Caco-2 (cell line): ENCODE measurements at regions not wholly inside any gene's neighbourhood (a gene's known extent, or its start where the extent isn't known, plus 50 kb on each side); places are given as distances from the start of the nearest gene placed in this dataset.

Experiments
- BruUV-seq: library from RNA; stranded (reverse); fragments of 400-500 nt; replicated peaks from 2 replicates; lab custom pipeline; 2021; lab: Mats Ljungman, UMichigan
- CTCF ChIA-PET: fragments of 300-600 bp; sonication (Branson Sonifier 250); formaldehyde crosslinking; loops from one replicate; lab custom pipeline; 2022; ENCODE audit warnings: antibody characterized with exemption; lab: Charles Lee
- POLR2A ChIA-PET: fragments of 300-600 bp; sonication (Branson Sonifier 250); formaldehyde crosslinking; loops from one replicate; lab custom pipeline; 2022; ENCODE audit warnings: antibody characterized with exemption; lab: Charles Lee
- DNase-seq, 2 experiments: peaks; one replicate each; pipeline versions ENCODE4 v3.0.0 to v3.0.0-alpha.2; 2020 to 2022
- H3K27me3 ChIP-seq: replicated peaks from 2 replicates; pipeline ENCODE4 v1.6.0; 2011; ENCODE audit warnings: low read length; ENCODE audit not compliant: control insufficient read depth, insufficient read depth
- H3K36me3 ChIP-seq: 2 replicates; pipeline ENCODE4 v1.5.1; 2011; ENCODE audit warnings: low read length; ENCODE audit not compliant: control insufficient read depth, insufficient read depth
- H3K4me1 ChIP-seq: fragments of 250-450 bp; sonication (Bioruptor Pico); 2 replicates; pipeline ENCODE4 v1.5.1; 2020; ENCODE audit warnings: mild to moderate bottlenecking
- H3K4me3 ChIP-seq: 2 replicates; pipeline ENCODE4 v1.5.1; 2011; ENCODE audit warnings: low read depth, mild to moderate bottlenecking, control low read depth, low read length
- H3K9me3 ChIP-seq: fragments of 250-450 bp; sonication (Bioruptor Pico); 2 replicates; pipeline ENCODE4 v1.5.1; 2020; ENCODE audit warnings: mild to moderate bottlenecking, moderate library complexity
- H3K27ac Mint-ChIP-seq: one replicate; pipeline ENCODE4 v1.8.0; 2022; ENCODE audit warnings: mixed read lengths; ENCODE audit not compliant: unreplicated experiment
- H3K27me3 Mint-ChIP-seq: one replicate; pipeline ENCODE4 v1.8.0; 2022; ENCODE audit warnings: mixed read lengths; ENCODE audit not compliant: insufficient read depth, unreplicated experiment
- H3K36me3 Mint-ChIP-seq: one replicate; pipeline ENCODE4 v1.8.0; 2022; ENCODE audit warnings: mild to moderate bottlenecking, mixed read lengths; ENCODE audit not compliant: insufficient read depth, unreplicated experiment
- H3K4me1 Mint-ChIP-seq: one replicate; pipeline ENCODE4 v1.8.0; 2022; ENCODE audit warnings: low read depth, mixed read lengths; ENCODE audit not compliant: unreplicated experiment
- H3K4me3 Mint-ChIP-seq: one replicate; pipeline ENCODE4 v1.8.0; 2022; ENCODE audit warnings: mild to moderate bottlenecking, moderate library complexity, mixed read lengths; ENCODE audit not compliant: unreplicated experiment
- H3K9me3 Mint-ChIP-seq: one replicate; pipeline ENCODE4 v1.8.0; 2022; ENCODE audit warnings: mixed read lengths; ENCODE audit not compliant: unreplicated experiment
- intact Hi-C: fragments of 100-400 bp; cut with micrococcal nuclease; formaldehyde crosslinking; loops from one replicate; pipeline ENCODE4 v1.10.0; 2022; ENCODE audit not compliant: unreplicated experiment
- TF ChIP-seq, protein P1 (sequence below), 2 experiments: fragments of 200-600 bp in 1 of 2; IDR thresholded peaks; 1 replicate in 1 of 2; 2 replicates in 1 of 2; pipeline versions ENCODE4 v1.5.1 to v1.8.0; 2011 to 2022; ENCODE audit warnings: antibody characterized with exemption in 1 of 2, control low read depth in 1 of 2, inconsistent platforms in 1 of 2, low read depth in 1 of 2, low read length in 1 of 2, mild to moderate bottlenecking in 1 of 2, moderate library complexity in 1 of 2; ENCODE audit not compliant: insufficient read depth in 1 of 2, severe bottlenecking in 1 of 2, unreplicated experiment in 1 of 2

DNA sequence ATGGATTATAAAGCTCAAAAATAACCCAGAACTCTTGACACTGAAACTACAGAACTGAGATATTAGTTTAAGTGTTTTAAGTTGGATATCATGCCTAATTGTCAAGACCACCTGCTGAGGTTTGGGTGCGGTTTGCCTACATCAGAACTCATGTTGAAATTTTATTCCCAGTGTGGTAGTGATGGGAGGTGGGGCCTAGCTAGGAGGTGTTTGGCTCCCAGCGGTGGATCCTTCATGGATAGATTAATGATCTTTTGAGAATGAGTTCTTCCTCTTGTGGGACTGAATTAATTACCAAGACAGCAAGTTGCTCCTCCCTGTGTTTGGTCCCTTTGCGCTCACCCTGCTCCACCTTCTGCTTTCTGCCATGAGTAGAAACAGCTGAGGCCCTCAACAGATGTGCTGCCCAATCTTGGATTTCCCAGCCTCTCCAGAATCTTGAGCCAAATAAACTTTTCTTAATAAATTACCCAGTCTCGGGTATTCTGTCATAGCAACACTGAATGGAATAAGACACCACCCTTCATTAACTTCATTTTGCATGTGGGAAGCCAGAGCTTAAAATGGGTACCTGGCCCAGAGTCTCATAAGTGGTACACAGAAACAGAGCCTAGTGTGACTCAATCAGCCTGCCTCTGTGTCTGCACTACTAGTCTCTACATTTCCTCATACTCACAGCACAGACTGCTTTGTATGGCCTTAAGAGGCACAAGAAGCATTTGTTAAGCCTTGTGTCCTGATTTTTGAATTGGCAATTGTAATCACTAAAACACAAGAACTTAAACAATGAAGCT, 158.4 kb downstream of the IBTK start:
- H3K4me1 ChIP-seq: peaks cover 13% of the 10 kb centered on the region
- CTCF ChIA-PET: no interaction called here
- peaks cover 1% of the 10 kb centered on the region for H3K4me1 Mint-ChIP-seq
- no peaks in the 10 kb centered on the region for H3K36me3 Mint-ChIP-seq
- H3K27ac Mint-ChIP-seq: no peak overlapping the region
- no peaks in the 10 kb centered on the region for H3K9me3 Mint-ChIP-seq
- H3K27me3 Mint-ChIP-seq: no peaks in the 10 kb centered on the region
- H3K4me3 ChIP-seq: no peak overlapping the region
- no peak overlapping the region for H3K4me3 Mint-ChIP-seq
- POLR2A ChIA-PET: no interaction called here
- no peak for DNase-seq
- intact Hi-C loops: no loop called here
- H3K36me3 ChIP-seq: no peaks in the 10 kb centered on the region
- TF ChIP-seq, protein P1, sequence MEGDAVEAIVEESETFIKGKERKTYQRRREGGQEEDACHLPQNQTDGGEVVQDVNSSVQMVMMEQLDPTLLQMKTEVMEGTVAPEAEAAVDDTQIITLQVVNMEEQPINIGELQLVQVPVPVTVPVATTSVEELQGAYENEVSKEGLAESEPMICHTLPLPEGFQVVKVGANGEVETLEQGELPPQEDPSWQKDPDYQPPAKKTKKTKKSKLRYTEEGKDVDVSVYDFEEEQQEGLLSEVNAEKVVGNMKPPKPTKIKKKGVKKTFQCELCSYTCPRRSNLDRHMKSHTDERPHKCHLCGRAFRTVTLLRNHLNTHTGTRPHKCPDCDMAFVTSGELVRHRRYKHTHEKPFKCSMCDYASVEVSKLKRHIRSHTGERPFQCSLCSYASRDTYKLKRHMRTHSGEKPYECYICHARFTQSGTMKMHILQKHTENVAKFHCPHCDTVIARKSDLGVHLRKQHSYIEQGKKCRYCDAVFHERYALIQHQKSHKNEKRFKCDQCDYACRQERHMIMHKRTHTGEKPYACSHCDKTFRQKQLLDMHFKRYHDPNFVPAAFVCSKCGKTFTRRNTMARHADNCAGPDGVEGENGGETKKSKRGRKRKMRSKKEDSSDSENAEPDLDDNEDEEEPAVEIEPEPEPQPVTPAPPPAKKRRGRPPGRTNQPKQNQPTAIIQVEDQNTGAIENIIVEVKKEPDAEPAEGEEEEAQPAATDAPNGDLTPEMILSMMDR (IDR thresholded peaks at IDR 0.05; ENCODE audit: insufficient read depth in 1 of 2, low read depth in 1 of 2, low read length in 1 of 2, severe bottlenecking in 1 of 2, unreplicated experiment in 1 of 2): no peak
- no peaks in the 10 kb centered on the region for H3K27me3 ChIP-seq
- BruUV-seq: no TSS peak
- no peaks in the 10 kb centered on the region for H3K9me3 ChIP-seq

DNA sequence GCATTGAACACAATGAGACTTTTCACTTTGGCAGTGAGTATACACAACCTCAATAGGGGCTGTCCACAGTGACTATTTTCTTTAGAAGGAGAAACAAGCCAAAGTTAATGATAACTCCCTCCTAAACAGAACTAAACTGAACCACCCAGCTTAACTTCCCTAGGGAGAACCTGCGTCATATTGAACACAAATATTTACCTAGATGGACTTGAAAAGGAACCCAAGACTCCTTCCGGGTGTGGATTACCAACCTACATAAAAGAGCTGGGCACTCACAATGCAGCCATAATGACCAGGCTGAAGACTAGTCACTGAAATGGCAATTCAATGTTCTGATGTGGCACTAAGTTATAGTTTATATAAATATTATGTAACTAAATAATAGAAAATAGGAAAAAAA, 160.6 kb downstream of the IBTK start:
- no peak overlapping the region for H3K4me3 ChIP-seq
- ChIA-PET POLR2A (no interaction called here), CTCF (interaction anchor here (0.7 kb wide), 1 partner anchor 352 kb away, joined by 3 read pairs; no protein-coding TSS in a partner anchor)
- Mint-ChIP-seq H3K27ac (no peak overlapping the region), H3K36me3 (no peaks in the 10 kb centered on the region), H3K27me3 (no peaks in the 10 kb centered on the region), H3K4me1 (no peaks in the 10 kb centered on the region), H3K4me3 (no peak overlapping the region), H3K9me3 (no peaks in the 10 kb centered on the region)
- DNase-seq: peak in 1 of 2 experiments; percentile 32
- TF ChIP-seq, protein P1 (IDR thresholded peaks at IDR 0.05; ENCODE audit: insufficient read depth in 1 of 2, low read depth in 1 of 2, low read length in 1 of 2, severe bottlenecking in 1 of 2, unreplicated experiment in 1 of 2): no peak
- no TSS peak for BruUV-seq
- H3K4me1 ChIP-seq: peaks cover 13% of the 10 kb centered on the region
- H3K27me3 ChIP-seq: no peaks in the 10 kb centered on the region
- intact Hi-C loops: no loop called here
- H3K9me3 ChIP-seq: no peaks in the 10 kb centered on the region
- no peaks in the 10 kb centered on the region for H3K36me3 ChIP-seq

- POLR2A ChIA-PET: interaction anchor here (0.6 kb wide), 1 partner anchor 67 kb away, joined by 6 read pairs; no protein-coding TSS in a partner anchor
- Histone ChIP-seq H3K4me3 (no peak overlapping the region), H3K4me1 (peaks cover 13% of the 10 kb centered on the region), H3K9me3 (no peaks in the 10 kb centered on the region; the same call in 1 of the 2 replicates), H3K36me3 (no peaks in the 10 kb centered on the region), H3K27me3 (no peaks in the 10 kb centered on the region)
- Mint-ChIP-seq H3K4me3 (no peak overlapping the region), H3K36me3 (no peaks in the 10 kb centered on the region), H3K4me1 (no peaks in the 10 kb centered on the region), H3K9me3 (no peaks in the 10 kb centered on the region), H3K27ac (no peak overlapping the region), H3K27me3 (no peaks in the 10 kb centered on the region)
- DNase-seq: no peak
- no TSS peak for BruUV-seq
- TF ChIP-seq, protein P1 (IDR thresholded peaks at IDR 0.05; ENCODE audit: insufficient read depth in 1 of 2, low read depth in 1 of 2, low read length in 1 of 2, severe bottlenecking in 1 of 2, unreplicated experiment in 1 of 2): no peak
- intact Hi-C loops: no loop called here
- CTCF ChIA-PET: no interaction called here
These were observed 161.8 kb downstream of the IBTK start for GRCh38 chr6:82085701-82086100.
